Keratinocyte (primary cell): ENCODE measurements at regions not wholly inside any gene's neighbourhood (a gene's known extent, or its start where the extent isn't known, plus 50 kb on each side); places are given as distances from the start of the nearest gene placed in this dataset.

Experiments
- DNase-seq: peaks from one replicate; pipeline ENCODE4 v3.0.0-alpha.2; 2011; ENCODE audit warnings: low read depth, missing footprints, low spot score
- FAIRE-seq: peaks from 2 replicates; lab custom pipeline; 2011; peaks lifted over from hg19 to GRCh38; lab: Jason Lieb, UNC
- H2AFZ ChIP-seq: 2 replicates; pipeline ENCODE4 v1.6.0; 2012; ENCODE audit warnings: low read length, control low read depth, inconsistent platforms; ENCODE audit not compliant: control insufficient read depth
- H3K27ac ChIP-seq: 2 replicates; pipeline ENCODE4 v1.5.1; 2011; ENCODE audit warnings: low read length; ENCODE audit not compliant: control insufficient read depth, insufficient read depth
- H3K27me3 ChIP-seq: 3 replicates; pipeline ENCODE4 v1.6.0; 2011; ENCODE audit warnings: low read length; ENCODE audit not compliant: control insufficient read depth, insufficient read depth; ENCODE audit errors: extremely low read depth
- H3K36me3 ChIP-seq, 2 experiments: 2 replicates in 1 of 2; 3 replicates in 1 of 2; pipeline ENCODE4 v1.5.1; 2011; ENCODE audit warnings: low read length in 2 of 2, mild to moderate bottlenecking in 1 of 2; ENCODE audit not compliant: control insufficient read depth in 2 of 2, insufficient read depth in 2 of 2; ENCODE audit errors: extremely low read depth in 1 of 2
- H3K4me1 ChIP-seq: 3 replicates; pipeline ENCODE4 v1.5.1; 2011; ENCODE audit warnings: low read length; ENCODE audit not compliant: control insufficient read depth, insufficient read depth; ENCODE audit errors: extremely low read depth
- H3K4me2 ChIP-seq: 3 replicates; pipeline ENCODE4 v1.6.0; 2011; ENCODE audit warnings: low read depth, low read length; ENCODE audit not compliant: control insufficient read depth, insufficient read depth; ENCODE audit errors: extremely low read depth
- H3K4me3 ChIP-seq, 3 experiments: fragments of 200-600 bp in 1 of 3; sonication (generic) in 1 of 3; 2 replicates in 2 of 3; 3 replicates in 1 of 3; pipeline ENCODE4 v1.5.1; 2011 to 2016; ENCODE audit warnings: low read length in 3 of 3, mild to moderate bottlenecking in 3 of 3, control low read depth in 2 of 3, inconsistent platforms in 1 of 3, low read depth in 1 of 3, mixed read lengths in 1 of 3, mixed run types in 1 of 3, moderate library complexity in 1 of 3; ENCODE audit not compliant: control insufficient read depth in 2 of 3, insufficient read depth in 2 of 3; ENCODE audit errors: extremely low read depth in 1 of 3
- H3K79me2 ChIP-seq: 2 replicates; pipeline ENCODE4 v1.6.0; 2012; ENCODE audit warnings: low read length; ENCODE audit not compliant: control insufficient read depth, insufficient read depth
- H3K9ac ChIP-seq: 3 replicates; pipeline ENCODE4 v1.6.0; 2011; ENCODE audit warnings: low read length; ENCODE audit not compliant: control insufficient read depth, insufficient read depth; ENCODE audit errors: extremely low read depth
- H3K9me1 ChIP-seq: 3 replicates; pipeline ENCODE4 v1.6.0; 2011; ENCODE audit warnings: low read length; ENCODE audit not compliant: control insufficient read depth, insufficient read depth; ENCODE audit errors: extremely low read depth
- H3K9me3 ChIP-seq: 2 replicates; pipeline ENCODE4 v1.5.1; 2012; ENCODE audit warnings: low read depth, low read length; ENCODE audit not compliant: control insufficient read depth
- H4K20me1 ChIP-seq: 3 replicates; pipeline ENCODE4 v1.6.0; 2011; ENCODE audit warnings: low read length; ENCODE audit not compliant: control insufficient read depth, insufficient read depth; ENCODE audit errors: extremely low read depth
- CTCF ChIP-seq, 3 experiments: IDR thresholded peaks in 1 of 3; conservative IDR thresholded peaks in 1 of 3; optimal IDR thresholded peaks in 1 of 3; 2 replicates in 2 of 3; 3 replicates in 1 of 3; pipeline versions ENCODE3 to v1.5.1; 2011; ENCODE audit warnings: low read length in 3 of 3, mild to moderate bottlenecking in 3 of 3, moderate library complexity in 2 of 3, control low read depth in 1 of 3, inconsistent platforms in 1 of 3; ENCODE audit not compliant: insufficient read depth in 2 of 3; ENCODE audit errors: extremely low read depth in 1 of 3
- EZH2 ChIP-seq: IDR thresholded peaks from one replicate; pipeline ENCODE4 v1.6.1; 2012; ENCODE audit warnings: inconsistent platforms, mild to moderate bottlenecking, low read length, moderate library complexity
- dilution Hi-C: fragments of 300-500 bp; cut with MboI; formaldehyde crosslinking; loops from one replicate; pipeline ENCODE4 v1.7.0; 2020; ENCODE audit warnings: low sequenced_read_pairs; ENCODE audit not compliant: extremely low pct_ligation_motif_present

GRCh38 chr2:125042727-125043126, 1017.6 kb downstream of the CNTNAP5 start:
- Histone ChIP-seq H3K9ac (no peak overlapping the region), H2AFZ (no peak overlapping the region), H4K20me1 (no peaks in the 10 kb centered on the region), H3K79me2 (no peaks in the 10 kb centered on the region), H3K4me3 (no peak overlapping the region), H3K4me1 (no peaks in the 10 kb centered on the region), H3K9me1 (no peaks in the 10 kb centered on the region), H3K27me3 (no peaks in the 10 kb centered on the region), H3K27ac (no peak overlapping the region), H3K4me2 (no peak overlapping the region), H3K36me3 (no peaks in the 10 kb centered on the region), H3K9me3 (no peaks in the 10 kb centered on the region)
- FAIRE-seq (no peak), DNase-seq (no peak)
- dilution Hi-C loops: no loop called here
- TF ChIP-seq EZH2 (no peak), CTCF (optimal IDR thresholded peaks at IDR 0.05 in 1 of 3, IDR thresholded peaks at IDR 0.05 in 1 of 3, conservative IDR thresholded peaks at IDR 0.05 in 1 of 3; ENCODE audit: extremely low read depth in 1 of 3, insufficient read depth in 2 of 3, low read length in 3 of 3) (no peak)

DNA sequence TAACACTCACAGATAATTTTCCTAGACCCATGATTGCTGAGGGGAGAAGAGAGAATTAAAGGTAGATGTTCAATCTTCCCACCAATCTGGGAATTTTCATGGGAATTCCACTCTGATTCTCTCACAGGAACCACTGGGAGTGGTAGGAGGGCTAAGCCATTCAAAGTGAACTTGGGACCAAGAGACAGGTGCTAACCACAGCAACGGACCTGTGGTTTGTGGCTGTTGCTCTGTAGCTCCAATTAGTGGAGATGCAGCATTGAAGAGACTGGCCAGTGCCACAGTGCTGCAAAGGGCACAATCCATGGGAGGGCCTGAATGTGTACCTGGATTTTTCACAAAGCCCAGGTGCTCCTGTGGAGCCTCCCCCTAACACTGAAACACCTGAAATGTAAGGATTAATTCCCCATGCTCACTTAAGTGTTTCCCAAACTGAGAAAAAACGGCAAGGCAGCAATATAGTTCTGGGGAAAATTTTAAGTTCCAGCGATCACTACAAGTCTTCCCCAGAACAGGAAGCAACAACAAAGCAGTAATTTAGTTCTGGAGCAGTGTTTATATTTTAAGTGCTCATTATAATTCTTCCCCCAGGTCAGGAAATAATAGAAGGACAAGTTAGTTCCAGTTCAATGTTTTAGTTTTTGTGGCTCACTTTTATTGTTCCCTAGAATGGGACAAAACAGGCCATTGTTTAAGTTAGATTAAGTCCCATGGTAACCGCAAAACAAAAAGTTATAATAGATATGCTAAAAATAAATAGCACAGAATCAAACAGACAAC, 1045.8 kb downstream of the CNTNAP5 start:
- Histone ChIP-seq H3K9me1 (no peaks in the 10 kb centered on the region), H3K36me3 (no peaks in the 10 kb centered on the region), H3K4me2 (no peak overlapping the region), H3K4me3 (no peak overlapping the region), H3K9me3 (no peaks in the 10 kb centered on the region), H3K79me2 (no peaks in the 10 kb centered on the region), H3K9ac (no peak overlapping the region), H2AFZ (no peak overlapping the region), H3K4me1 (no peaks in the 10 kb centered on the region), H4K20me1 (no peaks in the 10 kb centered on the region), H3K27me3 (no peaks in the 10 kb centered on the region), H3K27ac (no peak overlapping the region)
- DNase-seq (no peak), FAIRE-seq (no peak)
- dilution Hi-C loops: no loop called here
- TF ChIP-seq CTCF (optimal IDR thresholded peaks at IDR 0.05 in 1 of 3, IDR thresholded peaks at IDR 0.05 in 1 of 3, conservative IDR thresholded peaks at IDR 0.05 in 1 of 3; ENCODE audit: extremely low read depth in 1 of 3, insufficient read depth in 2 of 3, low read length in 3 of 3): no peak
- TF ChIP-seq EZH2: no peak
